K562 (cell line): ENCODE measurements at regions not wholly inside any gene's neighbourhood (a gene's known extent, or its start where the extent isn't known, plus 50 kb on each side); places are given as distances from the start of the nearest gene placed in this dataset.

Experiments used
- ATAC-seq: fragments of 200-7000 bp; cut with Tn5 transposase; 3 replicates; pipeline ENCODE4 v1.9.1; 2020; ENCODE audit warnings: moderate library complexity
- BruUV-seq: library from RNA; stranded (reverse); fragments of 400-500 nt; replicated peaks from 2 replicates; lab custom pipeline; 2021; lab: Mats Ljungman, UMichigan
- CTCF ChIA-PET: fragments of 300-600 bp; formaldehyde crosslinking; extraction: SDS; loops from one replicate; lab custom pipeline; 2021; ENCODE audit warnings: low intra/inter-chr PET ratio; lab: Yijun Ruan, JAX
- POLR2A ChIA-PET: fragments of 300-600, 350-650 bp; sonication (Branson Sonifier 250); formaldehyde crosslinking; extraction: SDS; loops from one replicate; lab custom pipeline; 2021; ENCODE audit warnings: antibody characterized with exemption, inconsistent platforms; lab: Yijun Ruan, JAX
- DNase-seq, 4 experiments: peaks; one replicate each; pipeline versions ENCODE4 v3.0.0 to v3.0.0-alpha.2; 2011 to 2018; ENCODE audit warnings: low spot score in 3 of 4, mixed read lengths in 3 of 4; ENCODE audit errors: extremely low read depth in 1 of 4
- FAIRE-seq: peaks from 2 replicates; lab custom pipeline; 2011; peaks lifted over from hg19 to GRCh38; lab: Jason Lieb, UNC
- H2AFZ ChIP-seq: 2 replicates; pipeline ENCODE4 v1.6.0; 2011; ENCODE audit warnings: low read depth, low read length, control low read depth, inconsistent platforms
- H3K27ac ChIP-seq: fragments of 200-600 bp; 3 replicates; pipeline ENCODE4 v1.8.0; 2011; ENCODE audit warnings: low read depth, mild to moderate bottlenecking, control low read depth, inconsistent platforms, low read length, moderate library complexity, mixed read lengths; ENCODE audit errors: extremely low read depth
- H3K27me3 ChIP-seq, 2 experiments: fragments of 300-600 bp in 1 of 2; 2 replicates in 1 of 2; 3 replicates in 1 of 2; pipeline versions ENCODE4 v1.6.0 to v1.8.0; 2011; ENCODE audit warnings: inconsistent platforms in 2 of 2, low read length in 2 of 2, mild to moderate bottlenecking in 1 of 2, mixed read lengths in 1 of 2, moderate library complexity in 1 of 2; ENCODE audit not compliant: control insufficient read depth in 2 of 2, insufficient read depth in 2 of 2
- H3K36me3 ChIP-seq: fragments of 300-600 bp; 3 replicates; pipeline ENCODE4 v1.8.0; 2011; ENCODE audit warnings: mild to moderate bottlenecking, low read length, inconsistent platforms; ENCODE audit not compliant: control insufficient read depth, insufficient read depth
- H3K4me1 ChIP-seq, 2 experiments: fragments of 200-600 bp in 1 of 2; replicated peaks in 1 of 2; 2 replicates in 1 of 2; 3 replicates in 1 of 2; pipeline versions ENCODE4 v1.5.1 to v1.8.0; 2011; ENCODE audit warnings: inconsistent platforms in 2 of 2, low read length in 2 of 2, mild to moderate bottlenecking in 1 of 2, mixed read lengths in 1 of 2, moderate library complexity in 1 of 2; ENCODE audit not compliant: control insufficient read depth in 2 of 2, insufficient read depth in 2 of 2
- H3K4me2 ChIP-seq: 2 replicates; pipeline ENCODE4 v1.6.1; 2011; ENCODE audit warnings: low read length, control low read depth, inconsistent platforms, mixed read lengths; ENCODE audit not compliant: insufficient read depth
- H3K4me3 ChIP-seq: fragments of 200-600 bp; sonication (generic), shearing (Covaris generic); 2 replicates; pipeline ENCODE4 v1.5.1; 2016; ENCODE audit warnings: control low read depth, inconsistent platforms
- H3K79me2 ChIP-seq: fragments of 200-600 bp; 3 replicates; pipeline ENCODE4 v1.8.0; 2011; ENCODE audit warnings: low read length, inconsistent platforms; ENCODE audit not compliant: control insufficient read depth, insufficient read depth
- H3K9ac ChIP-seq, 2 experiments: 2 replicates each; pipeline versions ENCODE4 v1.6.0 to v1.6.1; 2011; ENCODE audit warnings: low read depth in 2 of 2, low read length in 2 of 2, control low read depth in 1 of 2, inconsistent platforms in 1 of 2, mild to moderate bottlenecking in 1 of 2, mixed read lengths in 1 of 2; ENCODE audit not compliant: insufficient read depth in 1 of 2
- H3K9me1 ChIP-seq: one replicate; pipeline ENCODE4 v1.6.0; 2011; ENCODE audit warnings: inconsistent platforms, mild to moderate bottlenecking, low read length, moderate library complexity; ENCODE audit not compliant: control insufficient read depth, insufficient read depth
- H3K9me3 ChIP-seq: replicated peaks from 2 replicates; pipeline ENCODE4 v1.5.1; 2011; ENCODE audit warnings: low read depth, low read length, inconsistent platforms; ENCODE audit not compliant: control insufficient read depth, insufficient read depth
- H4K20me1 ChIP-seq: replicated peaks from 2 replicates; pipeline ENCODE4 v1.6.1; 2011; ENCODE audit warnings: low read length, inconsistent platforms, mixed read lengths; ENCODE audit not compliant: control insufficient read depth, insufficient read depth
- BMI1 ChIP-seq: fragments of 150-350 bp; IDR thresholded peaks from 2 replicates; pipeline ENCODE4 v1.6.1; 2014; ENCODE audit warnings: low read length
- CCAR2 ChIP-seq: fragments of 200-400 bp; formaldehyde crosslinking; IDR thresholded peaks from 2 replicates; pipeline ENCODE4 v1.6.1; 2017; ENCODE audit warnings: mild to moderate bottlenecking, low read depth, low read length
- JUN ChIP-seq, 2 experiments: sonication (generic) in 1 of 2; formaldehyde crosslinking in 1 of 2; IDR thresholded peaks; 2 replicates each; pipeline versions ENCODE4 v1.6.1 to v1.8.0; 2012 to 2022; ENCODE audit warnings: borderline replicate concordance in 2 of 2, mild to moderate bottlenecking in 2 of 2, improper control_type of control experiment in 1 of 2, low read depth in 1 of 2, low read length in 1 of 2, missing genetic modification reagents in 1 of 2
- LCOR ChIP-seq: sonication (generic); formaldehyde crosslinking; IDR thresholded peaks from 2 replicates; pipeline ENCODE4 v1.8.0; 2022; ENCODE audit warnings: mild to moderate bottlenecking, missing genetic modification reagents
- NBN ChIP-seq: fragments of 450-650 bp; IDR thresholded peaks from 2 replicates; pipeline ENCODE4 v1.6.1; 2016; ENCODE audit warnings: low read depth, mild to moderate bottlenecking
- POLR2G ChIP-seq: fragments of 200-400 bp; formaldehyde crosslinking; IDR thresholded peaks from 2 replicates; pipeline ENCODE4 v1.6.1; 2017; ENCODE audit warnings: low read depth, mild to moderate bottlenecking, antibody characterized with exemption, low read length, moderate library complexity
- SOX6 ChIP-seq: fragments of 450-650 bp; IDR thresholded peaks from 2 replicates; pipeline ENCODE4 v1.6.1; 2014; ENCODE audit warnings: mild to moderate bottlenecking
- SP2 ChIP-seq: IDR thresholded peaks from 2 replicates; pipeline ENCODE4 v1.6.1; 2011; ENCODE audit warnings: mild to moderate bottlenecking, low read depth, low read length, moderate library complexity; ENCODE audit not compliant: poor library complexity, severe bottlenecking; ENCODE audit errors: extremely low read depth
- TAF9B ChIP-seq: fragments of 450-650 bp; IDR thresholded peaks from 2 replicates; pipeline ENCODE4 v1.6.1; 2018; ENCODE audit warnings: mild to moderate bottlenecking; ENCODE audit not compliant: partially characterized antibody
- WGBS: fragments of 100-300 bp; shearing (Covaris generic); methylation state at CpG from one replicate; pipeline ENCODE4 v1.1.6; 2016; ENCODE audit warnings: low coverage, mixed read lengths; ENCODE audit not compliant: insufficient coverage; ENCODE audit errors: missing lambda C conversion rate; 5-methylcytosine and 5-hydroxymethylcytosine counted together
- in situ Hi-C: fragments of 300-500 bp; cut with MboI; formaldehyde crosslinking; loops from 4 replicates; pipeline ENCODE4 v1.15.0; 2018; ENCODE audit warnings: inconsistent platforms, mixed read lengths
- intact Hi-C: fragments of 100-400 bp; cut with micrococcal nuclease; formaldehyde crosslinking; loops from 2 replicates; pipeline ENCODE4 v1.14.2; 2022
- TF ChIP-seq, protein P1 (sequence below): sonication (generic); formaldehyde crosslinking; IDR thresholded peaks from 2 replicates; pipeline ENCODE4 v1.8.1; 2023; ENCODE audit warnings: mild to moderate bottlenecking, missing genetic modification reagents
- TF ChIP-seq, protein P2 (sequence below): fragments of 250-450 bp; sonication (Bioruptor Pico); IDR thresholded peaks from 2 replicates; pipeline ENCODE4 v1.8.0; 2022; ENCODE audit warnings: moderate library complexity, mild to moderate bottlenecking, inconsistent platforms
- TF ChIP-seq, protein P3 (sequence below): fragments of 250-450 bp; sonication (Bioruptor Pico); IDR thresholded peaks from 2 replicates; pipeline ENCODE4 v1.5.0; 2021

DNA sequence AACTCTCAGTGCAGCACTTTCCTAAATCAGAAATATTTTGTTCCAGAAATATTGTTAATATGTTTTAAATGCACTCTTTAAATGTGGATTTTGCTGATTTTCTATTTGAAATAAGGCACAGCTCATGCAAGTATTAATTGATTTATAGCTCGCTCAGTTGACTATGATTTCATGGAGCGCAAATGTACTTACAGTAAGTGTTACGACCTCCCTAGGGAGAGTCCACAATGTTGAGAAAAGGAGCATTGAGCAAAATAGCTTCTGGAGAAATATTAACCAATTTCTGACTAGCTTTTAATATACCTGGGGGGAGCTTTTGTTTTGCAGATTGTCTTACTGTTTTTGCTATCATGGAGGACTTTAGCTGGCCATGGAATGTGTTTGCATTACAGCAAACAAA is 1687.5 kb downstream of the STIM2 start:
- in situ Hi-C loops (no loop called here), intact Hi-C loops (no loop called here)
- H3K79me2 ChIP-seq: no peaks in the 10 kb centered on the region
- CTCF ChIA-PET: no interaction called here
- DNase-seq (no peak), FAIRE-seq (no peak), ATAC-seq (no peak)
- no peaks in the 10 kb centered on the region for H3K27me3 ChIP-seq
- TF ChIP-seq LCOR (CRISPR knock-in tag) (no peak), NBN (no peak), CCAR2 (no peak), BMI1 (no peak), JUN (IDR thresholded peaks at IDR 0.05; ENCODE audit: borderline replicate concordance, low read depth, low read length) (no peak), JUN (CRISPR knock-in tag; IDR thresholded peaks at IDR 0.05; ENCODE audit: borderline replicate concordance) (no peak), SP2 (no peak), POLR2G (no peak), TAF9B (no peak), SOX6 (no peak)
- TF ChIP-seq, protein P1, sequence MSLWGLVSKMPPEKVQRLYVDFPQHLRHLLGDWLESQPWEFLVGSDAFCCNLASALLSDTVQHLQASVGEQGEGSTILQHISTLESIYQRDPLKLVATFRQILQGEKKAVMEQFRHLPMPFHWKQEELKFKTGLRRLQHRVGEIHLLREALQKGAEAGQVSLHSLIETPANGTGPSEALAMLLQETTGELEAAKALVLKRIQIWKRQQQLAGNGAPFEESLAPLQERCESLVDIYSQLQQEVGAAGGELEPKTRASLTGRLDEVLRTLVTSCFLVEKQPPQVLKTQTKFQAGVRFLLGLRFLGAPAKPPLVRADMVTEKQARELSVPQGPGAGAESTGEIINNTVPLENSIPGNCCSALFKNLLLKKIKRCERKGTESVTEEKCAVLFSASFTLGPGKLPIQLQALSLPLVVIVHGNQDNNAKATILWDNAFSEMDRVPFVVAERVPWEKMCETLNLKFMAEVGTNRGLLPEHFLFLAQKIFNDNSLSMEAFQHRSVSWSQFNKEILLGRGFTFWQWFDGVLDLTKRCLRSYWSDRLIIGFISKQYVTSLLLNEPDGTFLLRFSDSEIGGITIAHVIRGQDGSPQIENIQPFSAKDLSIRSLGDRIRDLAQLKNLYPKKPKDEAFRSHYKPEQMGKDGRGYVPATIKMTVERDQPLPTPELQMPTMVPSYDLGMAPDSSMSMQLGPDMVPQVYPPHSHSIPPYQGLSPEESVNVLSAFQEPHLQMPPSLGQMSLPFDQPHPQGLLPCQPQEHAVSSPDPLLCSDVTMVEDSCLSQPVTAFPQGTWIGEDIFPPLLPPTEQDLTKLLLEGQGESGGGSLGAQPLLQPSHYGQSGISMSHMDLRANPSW (CRISPR knock-in tag): no peak
- TF ChIP-seq, protein P2, sequence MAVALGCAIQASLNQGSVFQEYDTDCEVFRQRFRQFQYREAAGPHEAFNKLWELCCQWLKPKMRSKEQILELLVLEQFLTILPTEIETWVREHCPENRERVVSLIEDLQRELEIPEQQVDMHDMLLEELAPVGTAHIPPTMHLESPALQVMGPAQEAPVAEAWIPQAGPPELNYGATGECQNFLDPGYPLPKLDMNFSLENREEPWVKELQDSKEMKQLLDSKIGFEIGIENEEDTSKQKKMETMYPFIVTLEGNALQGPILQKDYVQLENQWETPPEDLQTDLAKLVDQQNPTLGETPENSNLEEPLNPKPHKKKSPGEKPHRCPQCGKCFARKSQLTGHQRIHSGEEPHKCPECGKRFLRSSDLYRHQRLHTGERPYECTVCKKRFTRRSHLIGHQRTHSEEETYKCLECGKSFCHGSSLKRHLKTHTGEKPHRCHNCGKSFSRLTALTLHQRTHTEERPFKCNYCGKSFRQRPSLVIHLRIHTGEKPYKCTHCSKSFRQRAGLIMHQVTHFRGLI (CRISPR knock-in tag): no peak
- TF ChIP-seq, protein P3, sequence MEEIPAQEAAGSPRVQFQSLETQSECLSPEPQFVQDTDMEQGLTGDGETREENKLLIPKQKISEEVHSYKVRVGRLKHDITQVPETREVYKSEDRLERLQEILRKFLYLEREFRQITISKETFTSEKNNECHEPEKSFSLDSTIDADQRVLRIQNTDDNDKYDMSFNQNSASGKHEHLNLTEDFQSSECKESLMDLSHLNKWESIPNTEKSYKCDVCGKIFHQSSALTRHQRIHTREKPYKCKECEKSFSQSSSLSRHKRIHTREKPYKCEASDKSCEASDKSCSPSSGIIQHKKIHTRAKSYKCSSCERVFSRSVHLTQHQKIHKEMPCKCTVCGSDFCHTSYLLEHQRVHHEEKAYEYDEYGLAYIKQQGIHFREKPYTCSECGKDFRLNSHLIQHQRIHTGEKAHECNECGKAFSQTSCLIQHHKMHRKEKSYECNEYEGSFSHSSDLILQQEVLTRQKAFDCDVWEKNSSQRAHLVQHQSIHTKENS (CRISPR knock-in tag): no peak
- no peaks in the 10 kb centered on the region for H3K4me1 ChIP-seq
- WGBS: 0% methylated on average over 3 of the region's 3 CpGs
- no peak overlapping the region for H3K27ac ChIP-seq
- H4K20me1 ChIP-seq: no peaks in the 10 kb centered on the region
- H2AFZ ChIP-seq: no peak overlapping the region
- POLR2A ChIA-PET: no interaction called here
- no peak overlapping the region for H3K4me2 ChIP-seq
- H3K36me3 ChIP-seq: no peaks in the 10 kb centered on the region
- H3K4me3 ChIP-seq: no peak overlapping the region
- no peaks in the 10 kb centered on the region for H3K9me3 ChIP-seq
- H3K9me1 ChIP-seq: no peaks in the 10 kb centered on the region
- no peak overlapping the region for H3K9ac ChIP-seq
- BruUV-seq: no TSS peak
